Nucleus accumbens (tissue), 56 donors: ENCODE measurements at regions not wholly inside any gene's neighbourhood (a gene's known extent, or its start where the extent isn't known, plus 50 kb on each side); places are given as distances from the start of the nearest gene placed in this dataset.
"Not testable (repeated sequence)": the region's sequence is repeated elsewhere in the genome, so short reads cannot be mapped to it uniquely, and the experiment has no call there.

Source experiments
- DNase-seq, 56 donors: peaks; one replicate each; lab custom pipeline; 2025; lab: John Stamatoyannopoulos, UW

DNA sequence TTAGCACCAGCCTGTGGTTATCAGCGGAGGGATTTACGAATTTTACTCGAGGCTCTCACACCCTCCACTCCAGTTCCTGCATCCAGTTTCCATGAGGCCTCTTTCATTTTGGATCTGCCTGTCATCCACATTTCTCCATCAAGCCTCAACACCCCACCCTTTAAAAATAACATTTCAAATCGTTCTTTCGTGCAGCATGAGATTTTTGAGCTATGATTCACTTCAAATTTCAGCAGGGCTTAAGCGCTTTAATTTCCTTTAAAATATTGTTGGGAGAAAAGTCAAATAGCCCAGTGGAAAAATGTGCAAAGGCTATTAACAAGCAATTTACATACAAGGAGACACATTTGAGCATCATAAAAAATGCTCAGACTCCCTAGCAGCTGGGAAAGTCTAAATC lies 103.2 kb downstream of the MSX2 start:
- DNase-seq: no peak

DNA sequence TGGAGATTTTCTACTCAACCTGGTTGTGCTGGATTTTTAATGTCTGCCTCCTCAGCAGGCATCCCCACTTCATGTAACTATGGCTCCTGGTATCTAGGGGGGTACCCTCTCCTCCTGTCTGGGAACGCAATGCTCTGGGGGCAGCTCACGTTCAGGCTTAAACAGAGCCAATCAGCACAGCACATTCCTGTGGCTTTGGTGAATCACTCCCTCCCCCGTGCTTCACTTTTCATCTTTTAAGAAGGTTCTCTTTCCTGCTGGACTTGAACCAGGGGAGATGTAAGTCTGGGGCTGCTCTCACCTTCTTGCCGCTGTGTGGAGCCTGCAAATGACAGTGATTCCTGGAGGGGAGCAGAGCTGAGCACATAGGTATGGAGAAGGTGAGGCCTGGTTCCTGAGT lies 101.2 kb downstream of the MSX2 start:
- DNase-seq: no peak

DNA sequence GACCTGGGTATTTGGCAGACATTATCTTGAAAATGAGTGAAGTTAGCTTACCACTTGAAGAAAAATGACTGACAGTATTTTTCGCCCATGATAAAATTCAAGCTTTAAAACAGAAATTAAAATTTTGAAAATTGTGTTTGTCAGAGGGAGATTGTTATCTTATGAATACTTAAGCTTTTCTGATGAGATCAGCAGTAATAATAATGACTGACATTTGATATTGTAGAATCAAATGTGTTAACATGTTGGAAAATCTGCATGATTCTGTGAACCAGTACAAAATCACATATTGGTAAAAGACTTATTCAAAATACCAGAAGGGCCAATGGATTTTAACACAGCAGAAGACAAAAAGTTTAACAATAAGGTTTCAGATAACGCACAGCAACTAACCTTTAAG lies 94.0 kb downstream of the MSX2 start:
- DNase-seq: no peak

DNA sequence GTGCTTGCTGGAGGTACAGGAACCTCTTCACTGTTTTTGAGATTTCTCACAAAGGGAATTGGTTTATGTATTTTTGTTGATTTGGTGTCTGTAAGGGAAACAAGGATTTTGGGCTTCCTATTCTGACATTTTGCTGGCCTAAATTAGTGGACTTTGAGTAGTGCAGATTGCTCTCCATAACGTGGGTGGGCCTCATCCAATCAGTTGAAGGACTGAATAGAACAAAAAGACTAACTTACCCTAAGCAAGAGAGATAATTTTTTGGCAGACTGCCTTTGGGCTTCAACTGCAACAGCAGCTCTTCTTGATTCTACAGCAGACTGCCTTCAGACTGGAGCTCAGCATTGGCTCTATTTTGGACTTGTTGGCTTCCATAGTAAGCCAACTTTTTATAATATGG lies 93.2 kb downstream of the MSX2 start:
- no peak for DNase-seq

DNA sequence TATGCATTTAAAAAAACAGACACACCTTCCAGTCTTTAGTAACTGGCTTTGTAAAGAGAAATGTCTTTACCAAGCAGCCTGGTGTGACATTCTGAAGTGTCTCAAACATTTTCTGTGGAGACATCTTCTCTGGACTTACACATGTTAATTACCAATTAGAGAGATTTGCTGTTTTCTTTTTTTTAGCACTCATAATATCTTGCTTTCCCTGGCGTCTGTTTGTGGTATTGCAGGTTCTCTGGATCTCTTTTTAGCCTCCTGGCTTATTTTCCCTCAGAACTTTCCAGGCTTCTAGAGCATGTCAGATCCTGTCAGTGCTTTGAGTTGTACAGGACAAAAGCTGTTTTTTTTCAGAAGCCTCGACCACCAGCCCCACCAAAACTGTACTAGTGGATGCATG lies 92.5 kb downstream of the MSX2 start:
- DNase-seq: no peak

DNA sequence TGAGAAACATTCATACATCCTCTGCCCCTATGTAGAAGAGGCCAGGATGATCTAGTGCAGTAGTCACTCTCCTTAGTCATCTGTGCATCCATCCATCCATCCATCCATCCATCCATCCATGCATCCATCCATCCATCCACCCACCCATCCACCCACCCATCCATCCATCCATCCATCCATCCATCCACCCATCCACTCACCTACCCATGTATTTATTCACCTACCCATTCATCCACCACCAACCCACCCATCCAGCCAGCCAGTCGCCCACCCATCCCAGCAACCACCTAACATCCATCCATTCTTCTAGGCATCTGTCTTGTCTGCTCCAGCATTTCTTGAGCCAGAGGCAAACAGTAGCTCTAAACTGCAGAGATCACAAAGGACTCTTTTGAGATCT lies 87.1 kb downstream of the MSX2 start:
- no peak for DNase-seq

DNA sequence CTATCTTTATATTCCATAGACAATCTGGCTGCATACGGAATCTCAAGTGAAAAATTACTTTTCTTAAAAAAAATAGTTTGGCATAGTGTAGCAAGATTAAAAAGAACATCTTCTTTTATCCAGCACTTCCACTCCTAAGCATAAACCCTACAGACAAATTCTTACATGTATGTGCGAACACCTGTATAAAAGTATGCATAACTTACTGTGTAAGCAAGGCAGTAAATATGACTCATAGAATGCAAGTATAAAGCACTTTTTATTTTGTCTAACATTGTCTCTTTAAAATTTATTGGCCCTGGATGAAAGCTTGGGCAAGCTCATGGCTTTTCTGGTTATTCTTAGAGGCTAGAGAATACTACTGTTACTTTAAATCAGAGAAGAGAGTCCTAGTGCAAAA lies 86.4 kb downstream of the MSX2 start:
- DNase-seq: no peak

DNA sequence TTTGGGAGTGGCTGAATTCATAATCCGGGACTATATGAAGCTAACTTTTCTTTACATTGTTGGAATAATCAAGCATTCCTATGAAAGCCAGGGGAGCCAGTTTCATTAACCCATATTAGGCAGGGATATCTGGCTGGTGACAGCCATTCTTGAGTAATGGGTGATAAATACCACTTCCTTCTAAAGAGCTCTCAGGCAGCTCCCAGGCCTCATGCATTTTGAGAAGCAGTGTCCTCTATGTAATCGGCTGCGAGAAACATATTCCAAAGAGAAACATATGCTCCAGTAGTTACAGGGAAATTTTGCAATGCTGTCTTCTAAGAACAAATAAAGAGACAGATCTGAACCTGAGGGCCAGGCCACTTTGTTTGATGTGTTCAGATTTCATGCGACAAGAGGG lies 83.1 kb downstream of the MSX2 start:
- no peak for DNase-seq

DNA sequence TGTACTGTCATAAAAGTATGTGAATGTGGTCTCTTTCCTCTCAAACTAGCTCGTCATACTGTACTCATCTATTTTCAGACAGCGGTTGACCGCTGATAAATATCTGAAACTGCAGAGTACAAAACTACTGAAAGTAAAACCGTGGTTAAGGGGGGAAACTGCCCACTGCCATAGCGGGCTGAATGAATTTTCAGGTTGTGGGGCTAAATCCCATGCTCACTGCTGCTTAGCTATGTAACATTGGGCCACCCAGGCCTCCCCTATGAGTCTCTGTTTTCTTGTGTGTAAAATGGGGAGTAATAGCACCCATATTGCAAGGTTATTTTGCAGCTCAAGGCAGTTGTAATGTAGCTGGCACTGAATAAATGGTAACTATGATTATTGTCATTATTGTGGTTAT lies 82.3 kb downstream of the MSX2 start:
- DNase-seq: no peak

DNA sequence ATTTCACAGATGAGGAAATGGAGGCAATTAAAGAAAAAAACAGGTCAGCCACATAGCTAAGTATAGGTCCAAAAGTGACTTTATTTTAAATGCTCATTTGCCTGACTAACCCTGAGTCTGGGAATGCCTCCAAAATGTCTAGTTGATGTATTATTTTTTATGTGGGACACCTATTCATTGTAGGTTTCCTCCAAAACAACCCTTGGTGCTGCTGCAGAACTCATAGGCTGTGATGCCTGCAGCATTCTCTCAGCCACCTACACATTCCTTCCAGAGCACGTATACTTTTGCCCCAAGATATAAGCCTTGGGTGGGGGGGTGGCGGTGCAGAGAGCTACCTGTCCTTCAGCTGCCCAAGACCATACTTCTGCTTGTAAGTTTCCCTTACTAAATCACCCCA lies 77.4 kb downstream of the MSX2 start:
- no peak for DNase-seq

DNA sequence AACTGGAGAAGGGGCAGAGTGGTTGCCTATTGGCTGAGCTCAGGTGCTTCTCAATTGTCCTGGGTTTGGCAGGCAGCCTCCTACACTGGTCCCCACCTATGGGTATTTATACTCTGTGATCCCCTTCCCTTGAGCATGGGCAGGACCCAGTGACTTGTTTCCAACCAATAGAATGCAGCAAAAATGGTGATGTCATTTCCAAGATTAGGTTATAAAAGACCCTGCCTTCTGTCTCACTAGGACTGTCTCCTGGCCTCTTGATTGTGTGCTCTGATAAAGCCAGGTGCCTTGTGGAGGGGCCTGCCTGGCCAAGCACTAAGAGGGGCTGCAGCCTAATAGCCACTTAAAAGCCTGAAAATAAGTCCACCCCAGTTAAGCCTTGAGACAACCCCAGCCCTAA lies 76.1 kb downstream of the MSX2 start:
- DNase-seq: no peak

DNA sequence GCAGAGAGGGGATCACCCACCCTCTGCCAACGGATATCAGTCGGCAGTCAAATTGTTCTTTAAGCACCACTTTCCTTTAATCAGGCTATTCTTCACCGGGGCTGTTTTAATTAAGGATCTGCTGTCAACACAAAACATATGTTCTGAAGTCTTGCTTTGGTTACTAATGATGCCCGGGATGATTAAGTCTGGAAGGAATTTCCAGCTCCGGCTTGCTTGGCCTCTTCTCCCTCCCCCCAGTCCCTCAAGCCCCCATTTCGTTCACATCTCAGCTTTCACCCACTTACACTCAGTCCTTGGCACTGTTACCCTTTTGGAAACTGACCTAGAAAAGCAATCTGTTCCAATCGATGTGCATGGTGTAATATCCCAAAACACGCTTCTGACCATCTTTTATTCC lies 74.7 kb downstream of the MSX2 start:
- DNase-seq: no peak

DNA sequence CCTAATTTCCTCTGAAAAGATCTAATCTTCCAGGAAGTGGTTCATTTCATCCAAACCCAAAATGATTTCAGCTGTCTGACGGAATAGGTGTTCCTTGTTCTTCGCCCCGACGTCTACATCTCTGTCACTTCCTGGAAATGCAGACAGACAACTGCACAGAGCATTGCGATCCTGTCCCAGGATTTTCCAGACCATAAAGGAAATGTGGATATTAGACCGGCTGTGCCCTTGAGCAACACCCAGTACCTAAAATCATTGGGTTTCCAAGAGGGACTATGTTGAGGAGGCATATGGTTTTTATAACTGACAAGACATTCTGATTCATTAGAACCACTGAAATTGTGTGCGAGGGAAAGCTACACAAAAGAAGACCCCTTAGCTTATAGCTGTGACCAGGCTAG lies 74.2 kb downstream of the MSX2 start:
- no peak for DNase-seq

DNA sequence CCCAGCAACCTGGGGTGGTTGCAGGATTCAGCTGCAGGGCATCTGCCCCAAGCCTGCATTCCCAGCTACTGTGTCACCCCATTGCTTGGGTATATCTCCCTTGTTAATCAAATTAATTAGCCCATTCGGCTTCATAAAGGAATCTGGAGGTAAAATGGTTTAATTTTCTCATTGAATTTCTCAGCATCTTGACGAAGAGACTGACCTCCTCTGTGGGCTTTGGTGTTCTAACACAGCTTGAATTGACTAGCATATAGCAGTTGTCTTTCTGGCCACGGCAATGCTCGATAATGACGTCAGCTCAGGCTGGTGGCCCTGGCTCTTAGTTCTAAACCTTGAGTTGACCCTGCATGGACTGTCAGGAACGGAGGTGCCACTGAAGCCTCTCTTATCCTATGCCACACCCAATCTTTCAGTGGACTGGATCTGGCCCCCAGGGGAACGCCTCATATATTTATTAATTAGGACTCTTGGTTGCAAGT lies 72.4 kb downstream of the MSX2 start:
- DNase-seq: no peak

DNA sequence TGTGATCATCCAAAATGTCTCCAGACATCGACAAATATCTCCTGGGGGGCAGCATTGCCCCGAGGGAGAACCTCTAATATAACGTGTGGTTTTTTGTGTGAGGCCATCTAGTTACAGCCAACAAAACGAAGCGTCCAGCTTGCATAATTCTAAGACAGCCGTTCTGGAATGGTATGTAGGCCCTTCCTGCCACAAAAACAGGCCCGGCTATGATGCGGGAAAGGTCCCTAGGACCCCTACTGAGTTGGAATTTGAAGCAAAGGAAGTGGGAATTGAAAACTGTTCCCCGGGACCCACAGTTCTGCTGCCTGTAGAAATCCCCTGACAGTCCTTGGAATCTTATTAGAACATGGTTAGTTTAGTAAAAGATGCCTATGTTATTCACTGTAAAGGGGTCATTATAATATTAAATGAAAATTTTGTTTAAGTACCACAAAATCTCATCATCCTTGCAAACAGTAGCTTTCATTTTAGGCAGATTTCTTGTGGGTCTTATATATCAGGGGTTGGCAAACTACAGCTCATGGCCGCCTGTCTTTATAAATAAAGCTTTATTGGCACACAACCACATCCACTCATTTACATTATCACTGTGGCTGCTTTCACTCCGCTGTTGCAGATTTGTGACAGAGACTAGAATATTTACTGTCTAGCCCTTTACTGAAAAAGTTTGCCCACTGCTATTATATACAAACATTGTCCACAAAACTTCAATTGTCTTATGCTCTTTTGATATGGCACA lies 70.7 kb downstream of the MSX2 start:
- DNase-seq: no peak

DNA sequence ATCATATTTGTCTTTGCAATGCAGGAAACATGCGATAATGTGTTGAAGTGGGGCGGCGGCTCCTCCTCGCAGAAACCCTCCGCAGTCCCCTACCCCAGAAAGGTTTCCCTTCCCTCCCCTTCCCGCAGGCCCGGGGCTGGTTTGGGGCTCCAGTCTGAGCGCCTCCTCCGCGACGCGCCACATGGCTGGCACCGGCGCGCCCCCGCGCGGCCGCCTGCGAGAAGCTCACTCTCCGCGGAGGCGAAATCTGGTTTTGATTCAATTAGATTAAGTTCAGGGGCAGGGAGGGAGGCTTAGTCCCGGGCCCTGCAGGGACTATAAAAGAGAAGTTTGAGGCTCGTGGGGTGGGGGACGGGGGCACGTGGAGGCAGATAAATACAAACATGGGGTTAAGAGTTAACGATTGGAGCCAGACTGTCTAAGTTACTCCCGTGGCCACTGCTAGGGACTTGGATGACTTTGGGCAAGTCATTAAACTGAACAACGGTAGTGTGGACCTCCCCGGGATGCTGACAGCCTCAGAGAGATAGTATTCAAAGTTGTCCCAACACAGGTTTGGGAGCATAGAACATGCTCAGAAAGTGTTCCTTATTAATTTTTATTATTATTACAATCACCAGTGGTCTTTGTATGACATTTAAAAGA lies 69.4 kb downstream of the MSX2 start:
- DNase-seq: peak in 47 of 56 donors; percentile 7 to 79 (median 35)

DNA sequence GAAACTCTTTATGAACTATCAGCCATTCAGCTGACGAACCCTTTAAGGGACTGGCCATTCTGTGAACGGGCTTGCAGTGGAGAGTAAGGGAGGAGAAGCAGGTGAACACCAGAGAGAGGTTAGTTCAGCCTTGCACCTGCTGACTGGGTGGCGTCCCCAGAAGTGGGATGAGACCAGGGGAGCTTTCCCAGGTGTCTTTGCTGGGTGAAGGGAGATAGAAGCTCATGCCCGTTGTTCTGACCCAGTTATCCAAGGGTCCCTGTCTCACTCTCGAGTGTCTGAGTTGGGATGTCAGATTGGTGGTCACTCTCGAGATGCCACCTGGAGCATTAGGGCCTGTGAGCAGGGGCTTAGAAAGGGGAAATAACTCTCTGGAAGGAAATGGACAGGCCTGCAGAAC lies 68.7 kb downstream of the MSX2 start:
- peak in 1 of 56 donors; percentile 15 for DNase-seq

DNA sequence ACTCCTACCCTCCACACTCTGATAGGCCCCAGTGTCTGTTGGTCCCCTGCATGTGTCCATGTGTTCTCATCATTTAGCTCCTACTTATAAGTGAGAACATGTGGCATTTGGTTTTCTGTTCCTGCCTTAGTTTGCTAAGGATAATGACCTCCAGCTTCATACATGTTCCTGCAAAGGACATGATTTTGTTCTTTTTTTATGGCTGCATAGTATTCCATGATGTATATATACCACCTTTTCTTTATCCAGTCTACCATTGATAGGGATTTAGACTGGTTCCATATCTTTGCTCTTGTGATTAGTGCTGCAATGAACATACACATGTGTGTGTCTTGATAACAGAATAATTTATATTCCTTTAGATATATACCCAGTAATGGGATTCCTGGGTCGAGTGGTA lies 67.9 kb downstream of the MSX2 start:
- not testable (repeated sequence) for DNase-seq

DNA sequence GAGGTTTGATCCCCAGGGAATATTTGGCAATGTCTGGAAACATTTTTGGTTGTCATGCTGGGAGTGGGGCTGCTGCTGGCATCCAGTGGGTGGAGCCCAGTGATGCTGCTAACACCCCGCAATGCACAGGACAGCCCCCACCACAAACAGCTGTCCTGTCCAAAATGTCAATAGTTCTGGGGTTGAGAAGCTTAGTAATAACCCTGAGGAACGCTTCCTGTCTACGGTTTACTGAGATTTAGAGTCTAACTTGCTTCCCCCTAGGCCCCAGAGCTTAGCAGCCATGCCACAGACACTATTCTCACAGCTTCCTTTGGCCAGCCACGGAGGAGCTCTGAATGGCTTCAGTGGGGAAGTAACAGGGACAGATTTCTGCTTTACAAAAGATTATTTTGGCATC lies 66.5 kb downstream of the MSX2 start:
- DNase-seq: no peak

DNA sequence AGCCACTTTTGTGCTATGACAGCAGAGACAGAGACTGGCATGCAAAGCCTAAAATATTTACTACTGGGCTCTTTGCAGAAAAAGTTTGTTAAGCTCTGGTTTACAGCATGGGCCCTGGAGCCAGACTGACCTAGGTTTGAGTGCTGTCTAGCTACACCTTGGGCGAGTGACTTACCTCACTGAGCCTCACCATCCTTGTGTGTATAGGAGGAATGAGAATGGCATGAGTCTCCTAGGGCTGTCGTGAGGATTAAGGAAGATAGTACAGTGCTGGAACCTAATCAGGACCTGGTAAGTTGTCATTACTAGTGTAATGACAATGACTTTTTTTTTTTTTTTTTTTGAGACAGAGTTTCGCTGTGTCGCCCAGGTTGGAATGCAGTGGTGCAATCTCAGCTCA lies 65.2 kb downstream of the MSX2 start:
- DNase-seq: no peak

DNA sequence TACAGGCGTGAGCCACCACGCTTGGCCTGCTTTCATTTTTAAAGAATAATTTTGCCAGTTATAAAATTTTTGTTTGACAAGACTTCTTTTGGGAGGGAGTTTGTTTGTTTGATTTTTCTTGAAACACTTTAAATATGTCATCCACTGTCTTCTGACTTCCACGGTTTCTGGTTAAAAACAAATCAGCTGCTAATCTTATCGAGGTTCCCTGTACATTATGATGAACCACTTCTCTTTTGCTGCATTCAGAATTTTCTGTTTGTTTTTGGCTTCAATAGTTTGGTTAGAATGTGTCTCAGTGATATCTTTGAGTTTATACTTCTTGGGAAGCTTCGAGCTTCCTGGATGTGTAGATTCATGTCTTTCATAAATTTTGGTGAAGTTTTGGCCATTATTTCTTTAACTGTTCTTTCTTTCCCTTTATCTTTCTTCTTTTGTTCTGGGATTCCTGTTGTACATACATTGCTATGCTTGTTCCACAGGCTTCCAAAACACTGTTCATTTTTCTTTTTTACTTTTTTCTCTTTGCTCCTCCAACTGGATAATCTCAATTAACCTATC lies 60.8 kb downstream of the MSX2 start:
- DNase-seq: no peak
